ENCODE measurements at regions not wholly inside any gene's neighbourhood (a gene's known extent, or its start where the extent isn't known, plus 50 kb on each side); places are given as distances from the start of the nearest gene placed in this dataset.

- 65 to 71% methylated on average over 5 of the region's 5 CpGs for WGBS, 2 donors
- Histone ChIP-seq H3K4me1 (no peaks in the 10 kb centered on the region), H3K36me3 (no peaks in the 10 kb centered on the region), H3K9me3 (no peaks in the 10 kb centered on the region), H3K27ac (no peak overlapping the region), H3K4me3 (no peak overlapping the region), H3K27me3 (no peaks in the 10 kb centered on the region)
- intact Hi-C loops (cut with DNase I), result no loop called here
- no peak for TF ChIP-seq CTCF (IDR thresholded peaks at IDR 0.05)
- FAIRE-seq, result no peak
- ATAC-seq, result peak in 1 of 4 donors; percentile 25
- DNase-seq, result peak in 2 of 6 donors; percentile 0 to 35
These were observed 73.5 kb upstream of the COL5A1 start for GRCh38 chr9:134568116-134568515.

- Histone ChIP-seq H3K9me3 (no peaks in the 10 kb centered on the region), H3K4me1 (no peaks in the 10 kb centered on the region), H3K4me3 (no peak overlapping the region), H3K27ac (no peak overlapping the region), H3K27me3 (no peaks in the 10 kb centered on the region), H3K36me3 (no peaks in the 10 kb centered on the region)
- no peak for FAIRE-seq
- DNase-seq, result no peak
- 40 to 46% methylated on average over 3 of the region's 3 CpGs for WGBS, 2 donors
- intact Hi-C loops (cut with DNase I), result no loop called here
- TF ChIP-seq CTCF (IDR thresholded peaks at IDR 0.05), result no peak
- no peak for ATAC-seq
These were observed 72.8 kb upstream of the COL5A1 start for GRCh38 chr9:134568811-134569210.

DNA sequence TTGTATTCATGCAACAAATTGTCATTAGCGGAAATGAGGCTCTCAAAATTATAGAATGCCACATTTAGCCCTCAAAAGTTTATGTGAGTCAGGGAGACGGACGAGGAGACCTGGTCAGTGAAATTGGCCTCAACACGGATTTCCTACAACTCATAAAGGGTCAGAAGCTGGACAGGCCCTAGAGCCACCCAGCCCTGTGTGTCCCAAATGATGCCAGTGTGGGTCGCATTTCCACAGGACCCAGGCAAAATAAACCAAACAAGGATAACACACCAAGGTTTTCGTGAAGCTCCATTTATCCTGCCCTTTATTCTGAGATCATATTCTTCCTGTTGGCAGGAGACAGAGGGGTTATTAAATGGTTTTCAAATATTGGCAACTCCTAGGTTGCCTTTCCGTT, 72.0 kb upstream of the COL5A1 start:
- Histone ChIP-seq H3K9me3 (no peaks in the 10 kb centered on the region), H3K4me3 (no peak overlapping the region), H3K36me3 (no peaks in the 10 kb centered on the region), H3K4me1 (no peaks in the 10 kb centered on the region), H3K27me3 (no peaks in the 10 kb centered on the region), H3K27ac (no peak overlapping the region)
- ATAC-seq (no peak), DNase-seq (no peak), FAIRE-seq (no peak)
- no peak for TF ChIP-seq CTCF (IDR thresholded peaks at IDR 0.05)
- intact Hi-C loops (cut with DNase I), result no loop called here
- 62 to 68% methylated on average over 7 of the region's 7 CpGs for WGBS, 2 donors

- Histone ChIP-seq H3K9me3 (no peaks in the 10 kb centered on the region), H3K4me3 (no peak overlapping the region), H3K36me3 (no peaks in the 10 kb centered on the region), H3K27me3 (no peaks in the 10 kb centered on the region), H3K27ac (no peak overlapping the region), H3K4me1 (no peaks in the 10 kb centered on the region)
- intact Hi-C loops (cut with DNase I), result no loop called here
- 48 to 63% methylated on average over 10 of the region's 10 CpGs for WGBS, 2 donors
- ATAC-seq (peak in 1 of 4 donors; percentile 53), DNase-seq (peak in 3 of 6 donors; percentile 2 to 26 (median 7)), FAIRE-seq (no peak)
- TF ChIP-seq CTCF (IDR thresholded peaks at IDR 0.05), result no peak
These were observed 71.4 kb upstream of the COL5A1 start for GRCh38 chr9:134570151-134570621.

DNA sequence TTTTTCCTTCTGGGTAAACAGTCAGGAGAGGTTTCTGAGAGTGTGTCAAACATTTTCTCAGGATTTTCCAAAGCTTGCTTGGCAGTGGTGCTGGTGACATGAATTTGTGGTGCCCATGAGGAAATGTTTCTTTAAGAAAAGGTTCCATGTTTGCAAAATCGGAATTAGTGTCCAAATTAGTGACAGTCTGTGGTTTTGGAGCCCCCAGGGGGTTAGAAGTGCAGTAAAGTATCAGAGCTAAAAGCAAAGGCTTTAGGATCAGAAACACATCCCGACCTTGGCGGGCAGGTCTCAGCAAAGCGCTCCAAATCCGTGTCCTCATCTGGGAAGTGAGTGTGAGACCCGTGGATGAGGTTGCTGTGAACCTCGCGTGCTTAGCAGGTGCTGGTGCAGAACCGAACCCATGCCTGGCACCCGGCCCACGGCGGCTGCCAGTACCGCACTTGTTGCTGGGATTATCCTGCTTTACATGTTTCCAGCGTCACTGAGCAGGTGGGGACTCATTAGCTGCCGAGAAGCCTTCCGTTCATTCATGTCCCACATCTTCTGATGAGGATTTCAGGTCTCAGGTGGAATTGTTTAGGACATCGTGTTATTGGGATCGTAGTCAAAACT, 70.8 kb upstream of the COL5A1 start:
- DNase-seq, result peak in 3 of 6 donors; percentile 4 to 39 (median 5)
- Histone ChIP-seq H3K4me1 (no peaks in the 10 kb centered on the region), H3K4me3 (no peak overlapping the region), H3K9me3 (no peaks in the 10 kb centered on the region), H3K36me3 (no peaks in the 10 kb centered on the region), H3K27me3 (no peaks in the 10 kb centered on the region), H3K27ac (no peak overlapping the region)
- no peak for TF ChIP-seq CTCF (IDR thresholded peaks at IDR 0.05)
- FAIRE-seq, result no peak
- no peak for ATAC-seq
- 51 to 58% methylated on average over 18 of the region's 18 CpGs for WGBS, 2 donors
- intact Hi-C loops (cut with DNase I), result no loop called here

Measured in pancreas (tissue), 10 donors.